GM23248 (cell line): ENCODE measurements at regions not wholly inside any gene's neighbourhood (a gene's known extent, or its start where the extent isn't known, plus 50 kb on each side); places are given as distances from the start of the nearest gene placed in this dataset.

Experiments
- DNase-seq: peaks from one replicate; pipeline ENCODE4 v3.0.0-alpha.2; 2015
- H2AFZ ChIP-seq: fragments of 200-600 bp; sonication (generic); 2 replicates; pipeline ENCODE4 v1.6.1; 2016; ENCODE audit warnings: antibody characterized with exemption
- H3F3A ChIP-seq: fragments of 200-600 bp; sonication (generic); 2 replicates; pipeline ENCODE4 v1.6.1; 2016; ENCODE audit warnings: mild to moderate bottlenecking, antibody characterized with exemption, mixed run types; ENCODE audit not compliant: insufficient read depth
- H3K27ac ChIP-seq: fragments of 200-600 bp; sonication (generic); 2 replicates; pipeline ENCODE4 v1.5.1; 2016; ENCODE audit warnings: mild to moderate bottlenecking
- H3K27me3 ChIP-seq: fragments of 200-600 bp; sonication (generic); replicated peaks from 2 replicates; pipeline ENCODE4 v1.6.1; 2016; ENCODE audit warnings: mild to moderate bottlenecking; ENCODE audit not compliant: insufficient read depth
- H3K36me3 ChIP-seq: fragments of 200-600 bp; sonication (generic); 2 replicates; pipeline ENCODE4 v1.6.1; 2016; ENCODE audit warnings: low read depth, mild to moderate bottlenecking
- H3K4me1 ChIP-seq: fragments of 200-600 bp; sonication (generic); 2 replicates; pipeline ENCODE4 v1.6.1; 2016; ENCODE audit warnings: mild to moderate bottlenecking; ENCODE audit not compliant: insufficient read depth
- H3K4me2 ChIP-seq: fragments of 200-600 bp; sonication (generic); one replicate; pipeline ENCODE4 v1.6.1; 2016; ENCODE audit warnings: mild to moderate bottlenecking; ENCODE audit not compliant: unreplicated experiment
- H3K4me3 ChIP-seq: fragments of 200-600 bp; sonication (generic); 2 replicates; pipeline ENCODE4 v1.5.1; 2016; ENCODE audit warnings: mild to moderate bottlenecking
- H3K79me2 ChIP-seq: fragments of 200-600 bp; sonication (generic); 2 replicates; pipeline ENCODE4 v1.6.1; 2016; ENCODE audit warnings: mild to moderate bottlenecking; ENCODE audit not compliant: insufficient read depth
- H3K9ac ChIP-seq: fragments of 200-600 bp; sonication (generic); 2 replicates; pipeline ENCODE4 v1.6.1; 2016; ENCODE audit warnings: mild to moderate bottlenecking
- H3K9me2 ChIP-seq: fragments of 200-600 bp; sonication (generic); 2 replicates; pipeline ENCODE4 v1.6.1; 2016; ENCODE audit warnings: mixed run types, mild to moderate bottlenecking, moderate library complexity; ENCODE audit not compliant: insufficient read depth
- H3K9me3 ChIP-seq: fragments of 200-600 bp; sonication (generic); one replicate; pipeline ENCODE4 v1.6.1; 2017; ENCODE audit warnings: low read depth
- H4K20me1 ChIP-seq: fragments of 200-600 bp; sonication (generic); 2 replicates; pipeline ENCODE4 v1.6.0; 2016; ENCODE audit not compliant: insufficient read depth
- EZH2 ChIP-seq: fragments of 200-600 bp; sonication (generic); IDR thresholded peaks from 2 replicates; pipeline ENCODE4 v1.6.1; 2018; ENCODE audit warnings: antibody characterized with exemption, mild to moderate bottlenecking; ENCODE audit not compliant: insufficient read depth, poor library complexity, severe bottlenecking
- EZH2phosphoT487 ChIP-seq: fragments of 200-600 bp; sonication (generic); IDR thresholded peaks from 2 replicates; pipeline ENCODE4 v1.6.1; 2018; ENCODE audit warnings: antibody characterized with exemption, moderate library complexity, mild to moderate bottlenecking, low read depth; ENCODE audit not compliant: insufficient read depth
- WGBS, 2 experiments: methylation state at CpG; one replicate each; pipeline ENCODE4 v1.1.6; 2015 to 2017; ENCODE audit warnings: low lambda C conversion rate in 2 of 2, low coverage in 1 of 2; ENCODE audit errors: missing lambda C conversion rate in 2 of 2; 5-methylcytosine and 5-hydroxymethylcytosine counted together
- in situ Hi-C: fragments of 300-500 bp; cut with MboI; formaldehyde crosslinking; loops from 2 replicates; pipeline ENCODE4 v1.15.0; 2020

DNA sequence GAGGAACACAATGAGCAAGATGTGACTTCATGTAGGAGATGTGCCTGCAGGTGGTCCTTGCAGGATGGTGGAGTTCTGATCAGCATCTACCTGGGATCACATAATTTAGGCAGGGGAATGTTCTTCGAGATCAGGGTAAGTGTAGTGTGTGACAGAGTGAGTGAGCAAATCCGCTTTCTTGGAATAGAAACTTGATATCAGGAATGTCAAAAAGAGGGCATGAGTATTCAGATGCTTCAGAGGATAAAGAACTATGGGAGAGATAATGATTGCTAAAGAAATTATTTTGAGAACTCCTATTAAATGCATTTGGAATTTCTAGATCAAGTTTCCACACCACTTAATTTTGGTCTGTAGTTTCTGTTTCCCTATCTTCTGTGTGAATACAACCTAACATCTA is 463.6 kb upstream of the SLC14A2 start:
- no peak overlapping the region for H3K4me2 ChIP-seq
- 93% methylated on average over 2 of the region's 2 CpGs for WGBS, 2 experiments
- H3K27ac ChIP-seq, result no peak overlapping the region
- TF ChIP-seq EZH2phosphoT487 (no peak), EZH2 (no peak)
- H3K4me1 ChIP-seq, result no peaks in the 10 kb centered on the region
- no peaks in the 10 kb centered on the region for H3K9me3 ChIP-seq
- H3K79me2 ChIP-seq, result no peaks in the 10 kb centered on the region
- H2AFZ ChIP-seq, result no peak overlapping the region
- no peak for DNase-seq
- no peaks in the 10 kb centered on the region for H3K27me3 ChIP-seq
- H3K9ac ChIP-seq, result no peak overlapping the region
- no peaks in the 10 kb centered on the region for H3K36me3 ChIP-seq
- no peak overlapping the region for H3K4me3 ChIP-seq
- H4K20me1 ChIP-seq, result no peaks in the 10 kb centered on the region
- in situ Hi-C loops, result no loop called here
- no peaks in the 10 kb centered on the region for H3K9me2 ChIP-seq
- no peaks in the 10 kb centered on the region for H3F3A ChIP-seq

GRCh38 chr18:45155526-45155925 is 459.8 kb upstream of the SLC14A2 start:
- Histone ChIP-seq H3K9ac (no peak overlapping the region), H3K27me3 (no peaks in the 10 kb centered on the region), H3F3A (no peaks in the 10 kb centered on the region), H3K4me2 (no peak overlapping the region), H3K36me3 (no peaks in the 10 kb centered on the region), H3K4me3 (no peak overlapping the region), H3K27ac (no peak overlapping the region), H4K20me1 (no peaks in the 10 kb centered on the region), H2AFZ (no peak overlapping the region), H3K4me1 (no peaks in the 10 kb centered on the region), H3K9me3 (no peaks in the 10 kb centered on the region), H3K9me2 (no peaks in the 10 kb centered on the region), H3K79me2 (no peaks in the 10 kb centered on the region)
- no peak for DNase-seq
- in situ Hi-C loops, result no loop called here
- TF ChIP-seq EZH2phosphoT487 (no peak), EZH2 (no peak)

DNA sequence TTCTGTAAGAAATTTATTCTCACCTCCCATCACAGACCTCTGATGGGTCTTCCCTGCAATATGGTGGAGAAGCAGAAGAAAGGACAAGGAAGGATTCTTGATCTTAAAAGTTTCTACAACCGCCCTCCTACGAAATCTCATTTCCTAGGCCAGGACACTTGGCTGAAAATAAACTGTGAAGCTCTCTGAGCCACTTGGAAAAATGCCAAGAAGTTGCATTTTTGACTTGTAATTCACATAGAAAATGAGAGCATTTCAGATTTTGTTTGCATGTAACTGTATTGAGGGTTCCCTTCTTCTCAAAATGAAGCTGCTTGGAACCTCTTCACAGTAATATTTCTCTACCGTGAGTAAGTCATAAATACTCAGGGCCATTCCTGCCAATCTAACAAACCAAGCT is 458.3 kb upstream of the SLC14A2 start:
- in situ Hi-C loops, result no loop called here
- DNase-seq, result peak; percentile 24

DNA sequence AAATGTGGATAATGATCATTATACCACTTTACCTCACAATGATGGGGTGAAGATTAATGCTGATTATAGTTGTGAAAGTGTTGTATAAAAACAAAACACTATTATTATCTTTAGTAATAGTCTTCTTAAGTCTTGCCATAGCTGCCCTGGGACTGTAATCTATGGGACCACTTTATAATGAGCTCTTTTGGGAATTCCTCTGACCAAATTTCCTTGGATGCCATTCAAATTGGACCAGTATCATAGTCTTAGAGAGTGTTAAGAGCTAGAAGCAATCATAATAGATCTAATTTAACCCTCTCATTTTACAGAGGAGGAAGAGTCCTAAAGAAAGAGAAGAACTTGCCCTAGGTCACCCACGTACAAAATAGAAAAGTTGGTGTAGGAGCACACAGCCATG is 457.7 kb upstream of the SLC14A2 start:
- no peaks in the 10 kb centered on the region for H3K27me3 ChIP-seq
- H3K9ac ChIP-seq, result no peak overlapping the region
- in situ Hi-C loops, result no loop called here
- no peak overlapping the region for H2AFZ ChIP-seq
- H4K20me1 ChIP-seq, result no peaks in the 10 kb centered on the region
- no peak overlapping the region for H3K4me3 ChIP-seq
- no peaks in the 10 kb centered on the region for H3F3A ChIP-seq
- no peaks in the 10 kb centered on the region for H3K4me1 ChIP-seq
- no peak for TF ChIP-seq EZH2
- TF ChIP-seq EZH2phosphoT487, result no peak
- H3K4me2 ChIP-seq, result no peak overlapping the region
- no peak overlapping the region for H3K27ac ChIP-seq
- no peaks in the 10 kb centered on the region for H3K36me3 ChIP-seq
- WGBS, 2 experiments, result 90 to 92% methylated on average over 1 of the region's 1 CpG
- no peaks in the 10 kb centered on the region for H3K79me2 ChIP-seq
- H3K9me3 ChIP-seq, result no peaks in the 10 kb centered on the region
- DNase-seq, result no peak
- H3K9me2 ChIP-seq, result no peaks in the 10 kb centered on the region

More for the DNA sequence above, 458.3 kb upstream of the SLC14A2 start:
- Histone ChIP-seq H3K4me1 (no peaks in the 10 kb centered on the region), H3K4me3 (no peak overlapping the region), H2AFZ (no peak overlapping the region), H3F3A (no peaks in the 10 kb centered on the region), H3K79me2 (no peaks in the 10 kb centered on the region), H3K27me3 (no peaks in the 10 kb centered on the region), H3K9me3 (no peaks in the 10 kb centered on the region), H3K27ac (no peak overlapping the region), H3K9ac (no peak overlapping the region), H4K20me1 (no peaks in the 10 kb centered on the region), H3K9me2 (no peaks in the 10 kb centered on the region), H3K4me2 (no peak overlapping the region), H3K36me3 (no peaks in the 10 kb centered on the region)
- no peak for TF ChIP-seq EZH2
- no peak for TF ChIP-seq EZH2phosphoT487
- 91 to 94% methylated on average over 3 of the region's 3 CpGs for WGBS, 2 experiments

- 88 to 95% methylated on average over 6 of the region's 6 CpGs for WGBS, 2 experiments
- Histone ChIP-seq H3F3A (peaks cover 27% of the 10 kb centered on the region), H3K36me3 (no peaks in the 10 kb centered on the region), H4K20me1 (no peaks in the 10 kb centered on the region), H3K27ac (no peak overlapping the region), H3K79me2 (no peaks in the 10 kb centered on the region), H3K4me3 (no peak overlapping the region), H3K9me2 (no peaks in the 10 kb centered on the region), H3K4me1 (peaks cover 28% of the 10 kb centered on the region), H2AFZ (no peak overlapping the region), H3K9ac (no peak overlapping the region), H3K9me3 (no peaks in the 10 kb centered on the region), H3K4me2 (no peak overlapping the region), H3K27me3 (no peaks in the 10 kb centered on the region)
- in situ Hi-C loops, result no loop called here
- TF ChIP-seq EZH2phosphoT487 (no peak), EZH2 (no peak)
- no peak for DNase-seq
Observed at GRCh38 chr18:45161850-45162249, 453.4 kb upstream of the SLC14A2 start.
